HG02571 (cell line): ENCODE measurements at regions not wholly inside any gene's neighbourhood (a gene's known extent, or its start where the extent isn't known, plus 50 kb on each side); places are given as distances from the start of the nearest gene placed in this dataset.

Source experiments
- ATAC-seq: cut with Tn5 transposase; IDR thresholded peaks from one replicate; pipeline ENCODE4 v1.9.1; 2021; ENCODE audit warnings: mild to moderate bottlenecking, moderate library complexity; ENCODE audit not compliant: unreplicated experiment

DNA sequence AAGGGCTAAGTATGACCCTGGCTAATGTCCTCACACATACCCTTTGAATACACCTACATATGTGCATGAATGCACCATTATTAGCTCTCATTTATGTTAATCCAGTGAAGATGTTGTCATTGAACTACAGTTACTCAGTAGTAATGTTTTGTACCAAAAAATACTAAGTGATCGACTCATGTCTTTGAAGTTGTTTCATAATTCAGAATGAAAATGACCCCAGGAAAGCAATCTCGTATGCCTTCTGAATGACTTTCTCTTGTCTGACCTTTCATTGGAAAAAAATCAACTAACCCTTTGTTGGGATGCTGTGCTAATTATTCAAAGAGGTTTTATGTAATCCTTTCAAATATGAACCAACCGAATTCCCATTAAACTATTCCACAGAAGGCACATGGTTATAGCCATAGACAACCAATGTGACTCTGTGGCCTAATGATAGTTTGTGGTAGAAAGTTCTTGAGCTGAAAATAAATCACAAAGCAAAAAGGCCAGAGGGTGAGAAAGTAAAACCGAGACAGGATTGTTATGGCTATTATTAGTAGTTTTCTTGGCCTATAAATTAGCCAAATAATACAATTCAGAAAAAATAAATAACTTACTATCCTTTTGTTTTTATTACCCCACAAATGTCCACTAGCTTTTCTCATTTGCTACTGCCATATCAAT is 86.8 kb upstream of the STARD13 start:
- ATAC-seq: no peak

DNA sequence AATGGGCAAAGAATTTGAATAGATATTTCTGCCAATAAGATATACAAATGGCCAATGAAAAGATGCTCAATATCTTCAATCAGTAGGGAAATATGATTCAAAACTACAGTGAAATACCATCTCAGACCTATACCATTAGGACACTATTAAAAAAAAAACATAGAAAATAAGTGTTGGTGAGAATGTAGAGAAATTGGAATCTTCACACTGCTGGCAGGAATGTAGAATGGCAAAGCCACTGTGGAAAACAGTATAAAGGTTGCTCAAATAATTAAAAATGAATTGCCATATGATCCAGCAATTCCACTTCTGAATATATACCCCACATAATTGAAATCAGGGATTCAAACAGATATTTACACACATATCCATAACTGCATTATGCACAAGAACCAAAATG is 88.1 kb upstream of the STARD13 start:
- no peak for ATAC-seq

DNA sequence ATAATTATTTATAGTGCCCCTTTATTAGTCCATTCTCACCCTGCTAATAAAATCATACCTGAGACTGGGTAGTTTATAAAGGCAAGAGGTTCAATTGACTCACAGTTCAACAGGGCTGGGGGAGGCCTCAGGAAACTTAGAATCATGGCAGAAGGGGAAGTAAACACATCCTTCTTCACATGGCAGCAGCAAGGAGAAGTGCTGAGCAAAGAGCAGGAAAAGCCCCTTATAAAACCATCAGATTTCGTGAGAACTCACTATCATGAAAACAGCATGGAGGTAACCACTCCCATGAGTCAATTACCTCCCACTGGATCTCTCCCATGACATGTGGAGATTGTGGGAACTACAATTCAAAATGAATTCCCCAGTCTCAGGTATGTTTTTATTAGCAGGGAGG is 89.9 kb upstream of the STARD13 start:
- ATAC-seq: no peak

DNA sequence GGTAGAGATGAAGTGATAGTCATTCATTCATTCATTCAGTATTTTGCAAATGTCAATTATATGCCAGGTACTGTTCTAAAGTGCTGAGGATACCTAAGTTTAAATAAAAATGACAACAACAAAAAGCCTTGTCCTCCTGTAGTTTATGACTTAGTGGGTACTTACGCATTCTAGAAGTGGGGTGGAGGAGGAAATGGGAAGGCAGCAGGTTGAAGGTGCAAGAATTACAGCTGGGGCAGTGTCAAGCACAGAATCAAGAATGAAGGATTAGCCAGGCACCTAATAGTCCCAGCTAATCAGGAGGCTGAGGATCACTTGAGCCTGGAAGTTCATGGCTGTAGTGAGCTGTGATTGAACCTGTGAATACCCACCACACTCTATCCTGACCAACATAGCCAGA is 90.7 kb upstream of the STARD13 start:
- no peak for ATAC-seq

DNA sequence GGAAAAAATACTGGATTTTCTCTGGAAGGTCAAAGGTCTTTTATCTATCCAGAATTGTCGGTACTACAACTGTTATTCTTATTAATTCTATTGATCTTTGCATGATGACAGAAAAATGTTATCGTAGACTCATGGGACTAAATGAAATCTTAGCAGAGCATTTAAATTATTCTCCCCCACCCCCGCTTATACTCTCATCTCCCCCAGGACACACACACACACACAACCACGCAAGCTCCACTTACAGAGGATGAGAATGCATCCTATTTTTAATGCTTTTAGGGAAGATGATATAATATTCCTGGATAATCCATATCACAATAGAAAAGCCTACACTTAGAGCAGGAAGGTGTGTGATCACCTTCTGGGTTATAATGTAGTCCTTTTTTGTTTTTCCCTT is 91.9 kb upstream of the STARD13 start:
- no peak for ATAC-seq

DNA sequence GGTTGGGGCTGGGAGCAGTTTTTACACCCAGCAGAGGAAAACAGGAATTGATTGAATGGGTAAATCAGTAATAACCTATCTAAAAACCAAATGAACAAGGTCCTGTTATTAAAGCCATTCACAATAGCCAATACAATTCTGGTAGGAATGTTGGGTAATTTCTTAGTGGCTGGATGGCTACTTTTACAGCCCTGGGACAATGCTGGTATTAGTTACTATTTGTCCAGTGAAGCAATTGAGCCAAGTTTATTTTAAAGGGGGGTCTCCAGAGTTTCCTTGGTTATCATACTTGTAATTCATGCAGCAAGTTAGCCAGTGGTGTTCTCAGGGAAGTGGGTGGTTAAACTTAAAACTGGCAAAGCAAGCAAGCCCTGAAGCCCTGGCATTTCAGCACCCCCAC is 92.3 kb upstream of the STARD13 start:
- no peak for ATAC-seq

DNA sequence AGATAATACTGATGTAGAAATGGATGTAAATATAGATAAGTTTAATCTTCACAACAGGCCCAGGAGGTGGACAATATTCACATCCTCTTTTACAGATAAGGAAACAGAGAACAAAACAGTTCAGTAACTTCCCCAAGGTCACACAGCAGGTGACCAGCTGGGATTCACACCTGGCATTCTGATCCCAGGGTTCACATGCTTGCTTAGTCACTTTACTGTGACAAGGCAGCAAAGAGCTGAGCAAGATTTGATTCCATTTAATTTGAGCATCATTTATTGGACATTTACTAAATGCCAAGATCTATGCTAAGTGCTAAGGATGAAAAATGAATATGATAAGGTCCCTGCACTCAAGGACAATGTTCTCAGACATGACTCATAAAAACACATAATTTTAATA is 94.1 kb upstream of the STARD13 start:
- ATAC-seq: no peak

DNA sequence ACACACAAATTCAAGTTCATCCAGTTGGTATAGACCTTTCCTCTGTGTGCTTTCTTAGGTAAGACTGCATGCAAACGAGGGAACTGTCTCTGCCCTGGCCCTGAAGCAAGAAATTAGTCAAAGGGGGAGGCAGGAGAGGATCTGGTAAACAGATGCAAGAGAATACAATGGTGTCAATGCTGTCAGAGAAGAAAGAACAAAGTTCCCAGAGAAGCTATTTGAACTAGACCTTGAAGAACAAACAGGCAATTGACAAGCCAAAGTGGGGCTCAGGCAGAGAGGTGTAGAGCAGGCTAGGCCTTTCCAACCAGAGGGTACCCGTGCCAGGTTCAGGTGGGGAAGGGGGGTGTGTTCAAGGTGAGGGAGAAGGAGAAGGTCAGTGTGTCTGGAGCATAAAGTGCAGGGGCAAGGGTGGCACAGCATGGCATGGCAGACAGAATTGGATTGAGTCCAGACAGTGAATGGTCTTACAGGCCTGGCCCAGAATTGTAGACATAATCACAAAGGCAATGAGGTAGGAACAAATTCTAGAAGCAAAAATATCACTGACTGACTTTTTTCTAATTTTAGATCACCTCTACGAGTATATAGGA is 95.0 kb upstream of the STARD13 start:
- ATAC-seq: no peak

DNA sequence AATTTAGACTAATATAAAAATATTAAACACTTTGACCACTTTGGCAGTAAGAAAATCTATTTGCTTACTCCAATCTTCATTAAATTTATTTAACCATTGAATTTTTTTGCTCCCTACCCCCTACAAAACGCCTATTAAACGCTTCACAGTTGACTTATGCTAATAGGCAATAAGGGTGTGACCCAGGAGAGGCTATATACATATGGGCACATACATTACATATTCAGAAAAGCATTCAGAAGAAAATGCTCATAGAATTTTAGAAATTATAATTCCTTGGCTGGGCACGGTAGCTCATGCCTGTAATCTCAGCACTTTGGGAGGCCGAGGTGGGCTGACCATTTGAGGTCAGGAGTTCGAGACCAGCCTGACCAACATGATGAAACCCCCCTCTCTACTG is 95.6 kb upstream of the STARD13 start:
- no peak for ATAC-seq

DNA sequence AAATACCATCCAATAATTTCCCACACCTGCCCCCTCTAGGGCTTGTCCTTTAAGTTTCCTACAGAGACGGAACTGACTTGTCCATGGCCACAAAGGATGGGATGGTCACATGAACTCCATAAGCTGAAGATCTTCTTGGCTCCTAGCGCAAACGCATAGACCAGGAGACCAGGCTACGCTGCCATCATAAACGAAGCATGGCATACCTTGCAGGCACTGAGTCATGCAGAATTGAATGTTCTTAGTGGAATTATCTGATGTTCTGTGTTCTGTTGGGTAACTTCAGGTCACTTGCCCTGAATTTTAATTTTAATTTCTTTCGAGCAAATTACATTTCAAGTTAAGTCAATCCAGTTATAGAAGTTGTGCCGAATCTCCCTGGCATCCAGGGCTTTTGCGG is 96.4 kb upstream of the STARD13 start:
- no peak for ATAC-seq

DNA sequence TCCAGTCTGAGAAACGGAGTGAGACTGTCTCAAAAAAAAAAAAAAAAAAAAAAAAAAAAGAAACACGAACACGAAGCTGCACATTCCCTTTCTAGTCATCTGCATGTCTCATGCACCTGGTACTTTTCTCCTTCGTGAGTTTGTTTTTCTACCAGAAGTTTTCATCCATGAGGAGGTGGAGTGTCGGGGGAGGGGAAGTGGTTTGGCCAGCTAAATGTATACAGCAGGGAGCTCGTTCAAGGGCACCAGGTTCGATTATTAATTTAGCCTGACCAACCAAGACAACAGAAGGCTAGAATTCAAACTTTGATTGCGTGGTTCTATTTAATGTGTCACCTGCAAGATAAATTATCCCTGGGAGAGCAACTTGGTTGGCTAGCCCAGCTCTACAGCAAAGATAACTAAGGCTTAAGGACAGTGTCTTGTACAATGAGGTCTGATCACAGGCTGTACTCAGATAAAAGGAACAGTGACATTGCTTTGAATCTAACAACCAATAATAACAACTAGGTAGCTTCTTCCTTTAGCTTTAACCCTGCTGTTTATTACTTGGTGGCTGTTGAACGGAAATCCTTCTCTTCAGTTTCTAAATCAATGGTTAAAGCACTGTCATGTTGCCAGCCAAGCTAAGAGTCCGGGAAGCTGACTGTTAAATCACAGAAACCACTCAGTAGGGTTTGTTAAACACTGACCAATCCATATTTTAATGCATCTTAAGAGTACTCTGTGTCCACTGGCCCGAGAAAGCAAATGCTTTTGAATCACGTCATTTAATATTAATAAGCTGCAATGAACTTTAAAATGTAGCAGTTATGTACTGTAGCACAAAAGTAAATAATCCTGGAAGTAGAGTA is 98.4 kb upstream of the STARD13 start:
- ATAC-seq: no peak

DNA sequence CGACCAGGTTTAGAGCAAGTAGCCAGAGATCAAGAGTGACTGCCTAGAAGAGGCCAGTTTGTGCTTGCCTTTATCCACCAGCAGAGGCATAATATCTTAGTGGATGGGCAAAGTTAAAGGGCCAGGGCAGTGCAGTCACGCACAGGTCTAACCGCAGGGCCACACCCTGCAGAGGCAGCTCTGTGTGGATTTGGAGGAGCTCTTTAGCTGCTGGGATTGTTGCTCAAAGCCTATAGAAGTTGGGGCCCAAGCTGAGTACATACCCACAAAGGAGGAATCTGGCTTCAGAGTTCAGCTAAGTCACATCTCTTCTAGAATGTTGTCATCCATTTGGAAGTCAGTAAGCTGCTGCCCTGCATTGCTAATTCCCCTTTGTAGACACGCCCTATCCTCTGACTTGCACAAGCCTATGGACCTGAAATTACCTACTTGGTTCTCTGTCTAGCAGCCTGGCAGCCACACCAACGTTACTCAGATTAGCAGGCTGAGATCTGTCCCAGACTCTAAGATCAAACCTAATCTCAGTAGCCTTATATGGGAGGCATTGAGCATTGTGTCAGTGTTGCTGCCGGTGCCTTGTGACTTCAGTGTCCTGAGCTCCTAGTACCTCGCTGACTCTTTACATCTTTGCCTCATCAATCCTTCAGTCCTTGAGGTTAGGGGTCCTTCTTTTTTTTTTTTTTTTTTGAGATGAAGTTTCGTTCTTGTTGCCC is 102.9 kb upstream of the STARD13 start:
- ATAC-seq: no peak

DNA sequence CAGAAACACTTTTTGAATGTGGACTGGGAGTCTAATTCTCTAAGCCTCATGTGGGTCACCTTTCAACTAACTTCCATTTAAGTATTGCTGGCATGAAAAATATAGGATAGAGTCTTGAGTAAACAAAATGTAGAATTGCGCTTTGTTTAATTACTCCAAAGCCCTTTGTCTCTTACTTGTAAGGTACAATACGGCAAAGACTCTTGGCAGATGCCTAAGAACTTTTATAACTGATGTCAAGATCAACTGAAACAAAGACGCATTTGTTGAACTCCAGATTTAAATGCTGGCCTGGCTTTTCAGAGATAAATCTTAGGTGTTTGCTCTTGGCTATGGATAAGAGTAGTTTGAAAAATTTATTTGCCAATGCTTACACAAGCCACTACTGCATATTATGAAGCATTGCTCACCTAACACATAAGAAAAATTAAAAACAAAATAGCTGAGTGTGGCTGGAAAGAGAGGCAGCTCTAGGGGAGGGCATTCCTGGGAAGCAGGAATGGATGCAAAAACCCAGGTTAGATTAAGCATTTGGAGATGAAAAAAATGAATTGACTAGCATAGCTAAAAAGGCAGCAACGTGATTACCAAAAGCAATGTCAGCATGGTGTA is 107.3 kb upstream of the STARD13 start:
- no peak for ATAC-seq

DNA sequence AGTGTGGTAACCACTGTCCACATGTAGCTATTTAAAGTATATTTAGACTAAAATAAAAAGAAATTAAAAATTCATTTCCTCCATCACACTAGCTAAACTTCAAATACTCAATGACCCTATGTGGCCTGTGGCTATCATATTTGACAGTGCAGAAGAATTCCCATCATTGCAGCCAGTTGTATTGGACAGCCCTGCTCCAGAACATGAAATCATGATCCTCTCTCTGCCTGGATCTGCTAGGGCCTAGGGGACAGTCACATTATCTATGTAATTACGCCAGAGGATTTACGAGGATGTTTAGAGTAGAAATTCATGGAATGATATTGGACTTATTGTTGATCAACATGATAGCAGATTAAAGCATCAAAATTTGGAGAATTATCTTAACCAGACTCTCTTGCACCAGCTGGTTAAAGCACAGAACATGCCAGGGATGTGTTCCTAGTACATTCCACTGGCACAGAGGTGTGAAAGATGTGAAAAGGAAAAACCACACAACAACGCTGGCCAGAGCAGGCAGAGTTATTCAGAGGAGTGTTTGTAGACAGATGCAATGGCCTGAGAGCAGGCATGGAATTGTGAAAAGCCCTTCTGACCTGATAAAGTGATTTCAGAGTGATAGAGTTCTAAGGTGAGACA is 108.9 kb upstream of the STARD13 start:
- ATAC-seq: no peak

DNA sequence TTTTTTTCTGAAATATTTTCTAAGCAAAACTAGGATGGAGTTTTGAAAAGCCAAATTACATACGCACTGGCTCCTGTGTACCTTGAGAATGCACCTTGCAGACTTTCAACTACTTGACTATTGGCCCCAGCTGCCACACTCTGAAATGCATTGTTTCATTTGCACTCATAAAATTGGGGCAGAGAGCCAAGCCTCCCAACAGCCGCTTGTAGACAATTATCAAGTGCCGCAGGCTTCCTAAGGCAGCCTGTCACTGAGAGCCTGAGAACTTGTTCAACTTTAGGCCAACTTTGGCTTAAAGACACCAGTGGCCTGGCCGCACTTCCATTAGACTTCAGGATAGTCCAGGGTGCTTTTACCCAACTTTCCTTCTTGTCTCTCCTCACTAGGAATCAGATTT is 115.7 kb upstream of the STARD13 start:
- ATAC-seq: no peak

DNA sequence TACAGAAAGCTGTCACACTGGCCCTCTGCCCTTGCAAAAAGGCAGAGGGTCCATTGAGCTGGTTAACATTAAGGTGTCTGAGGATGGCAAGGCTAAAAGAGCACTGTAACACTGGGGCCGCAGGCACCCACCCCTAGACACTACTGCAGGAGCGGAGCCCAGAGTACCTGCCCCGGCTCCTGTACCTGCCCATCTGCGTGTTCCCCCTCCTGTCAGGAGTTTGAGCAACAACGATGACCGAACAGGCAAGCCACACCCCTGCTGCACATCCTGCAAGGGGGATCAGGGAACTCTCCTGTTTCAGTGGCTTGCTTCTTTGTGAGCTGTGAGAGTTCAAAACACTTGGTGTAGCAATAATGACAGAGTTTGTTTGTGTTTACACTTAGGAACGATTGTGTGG is 117.4 kb upstream of the STARD13 start:
- no peak for ATAC-seq

DNA sequence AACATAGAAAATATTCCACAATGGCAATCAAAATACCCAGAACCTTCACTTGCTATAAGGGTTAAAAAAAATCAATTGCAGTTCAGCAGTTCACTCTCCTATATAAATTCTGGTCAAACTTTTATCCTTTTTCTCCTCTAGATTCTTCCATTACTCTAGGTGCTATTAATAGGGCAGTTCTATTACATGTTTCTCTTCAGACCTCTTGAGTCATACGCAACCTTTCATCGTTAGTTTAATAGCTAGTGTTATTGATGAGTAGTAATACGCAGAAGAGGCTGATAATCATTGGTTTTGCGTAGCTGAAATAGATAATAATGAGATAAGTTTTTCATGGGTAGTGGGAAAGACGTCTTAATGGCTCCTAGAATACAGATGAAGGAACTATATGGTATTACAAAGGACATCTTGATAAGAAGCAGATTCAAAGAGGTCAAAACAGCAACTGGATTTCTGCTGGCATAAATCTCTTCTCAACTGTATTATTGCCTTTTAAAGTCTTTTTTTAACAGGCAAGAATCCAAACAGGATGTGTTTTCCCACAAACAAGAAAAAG is 118.3 kb upstream of the STARD13 start:
- no peak for ATAC-seq

DNA sequence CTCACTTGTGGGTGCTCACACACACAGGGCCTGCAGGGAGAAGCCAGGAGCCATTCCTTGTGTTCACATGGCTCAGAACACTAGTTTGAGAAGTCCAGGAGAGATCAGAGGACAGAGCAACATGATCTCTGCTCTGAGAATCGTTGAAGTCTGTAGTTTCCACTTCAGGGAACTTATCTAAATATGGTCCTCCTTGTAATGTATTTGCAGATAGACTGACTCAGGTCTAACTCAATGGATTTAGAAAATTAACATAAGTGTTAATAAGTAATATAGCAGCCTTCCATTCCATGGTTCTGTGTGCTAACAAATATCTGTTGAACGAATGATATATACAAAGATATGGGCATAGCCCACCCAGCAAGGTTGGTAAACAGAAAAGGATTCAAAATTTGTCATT is 119.8 kb upstream of the STARD13 start:
- ATAC-seq: no peak

DNA sequence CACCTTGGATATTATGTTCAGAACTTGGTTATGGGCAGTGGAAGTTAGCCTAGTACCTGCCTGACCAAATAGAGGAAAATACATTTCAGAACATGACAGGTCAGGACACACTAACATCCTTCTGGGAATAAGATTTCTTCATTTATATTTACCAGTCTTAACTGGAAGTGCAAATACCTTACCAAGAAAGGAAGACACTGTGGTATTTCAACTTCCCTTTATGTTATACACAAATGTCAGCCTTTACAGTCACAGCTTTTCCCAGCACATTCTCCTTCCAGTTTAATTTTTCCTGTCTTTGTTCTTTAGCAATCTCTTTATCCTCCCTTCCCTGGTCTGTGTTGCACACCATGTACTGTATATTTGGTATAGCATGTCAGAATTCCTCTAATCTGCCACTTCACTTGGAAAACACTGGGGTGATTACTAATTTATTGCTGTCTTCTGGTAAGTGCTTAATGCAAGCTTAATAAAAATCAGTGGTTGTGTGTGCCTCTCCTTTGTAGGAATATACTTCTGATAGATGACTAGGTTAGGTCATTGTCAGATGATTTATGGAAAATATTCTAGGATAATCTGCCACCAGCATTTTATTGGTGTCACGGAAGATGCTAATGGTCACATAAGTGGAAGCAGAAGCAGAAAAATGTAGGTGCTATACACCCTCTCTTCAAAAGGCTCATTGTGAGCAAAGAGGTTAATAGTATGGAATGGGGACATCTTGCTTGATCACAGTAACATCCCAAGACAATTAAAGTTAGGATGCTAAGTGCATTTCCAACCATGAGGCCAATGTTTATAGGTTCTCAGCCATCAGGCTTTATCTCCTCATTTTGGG is 124.3 kb upstream of the STARD13 start:
- ATAC-seq: no peak
